EL (cell line): ENCODE measurements at regions not wholly inside any gene's neighbourhood (a gene's known extent, or its start where the extent isn't known, plus 50 kb on each side); places are given as distances from the start of the nearest gene placed in this dataset.
A peak's percentile ranks its signal among the peaks of the same experiment; 100 is the strongest.
"Not testable (repeated sequence)": the region's sequence is repeated elsewhere in the genome, so short reads cannot be mapped to it uniquely, and the experiment has no call there.

ENCODE experiments used
- DNase-seq: peaks from one replicate; pipeline ENCODE4 v3.0.0-alpha.2; 2016

DNA sequence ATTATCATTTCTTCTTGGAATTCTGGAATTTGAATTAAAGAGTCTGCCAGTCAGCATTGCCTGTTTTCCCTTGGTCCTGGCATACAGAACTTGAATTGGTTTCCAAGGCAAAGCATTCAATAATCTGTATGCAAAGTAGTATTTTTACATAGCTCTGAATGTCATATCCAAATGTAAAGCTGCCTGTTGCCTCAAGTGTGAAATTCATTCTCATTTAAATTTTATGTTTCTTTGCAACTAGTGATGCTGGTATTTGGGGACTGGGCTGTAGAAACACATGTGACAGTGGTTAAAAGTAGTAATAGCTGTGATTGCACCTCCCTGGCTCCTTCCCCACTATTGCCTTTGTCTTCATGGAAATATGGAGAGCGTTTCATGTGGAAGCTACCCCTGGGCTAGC is 743.9 kb upstream of the GOLIM4 start:
- no peak for DNase-seq

DNA sequence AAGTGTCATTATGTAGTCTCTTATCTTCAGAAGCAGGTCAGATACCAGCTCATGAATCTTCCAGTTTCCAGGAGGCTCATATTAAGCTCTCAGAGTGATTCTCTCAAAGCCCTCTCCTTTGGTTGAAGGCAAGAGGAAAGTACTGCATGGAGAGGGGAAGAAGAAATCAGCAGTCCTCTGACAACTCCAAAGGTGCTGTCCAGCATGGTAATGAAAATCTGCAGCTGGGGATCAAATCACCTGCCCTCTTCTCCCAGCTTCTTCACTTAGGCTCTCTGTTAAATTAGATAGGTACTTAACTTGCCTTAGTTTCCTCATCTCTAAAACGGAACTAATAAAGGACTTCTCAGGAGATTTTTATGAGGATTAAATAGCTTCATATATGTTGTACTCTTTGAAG is 738.8 kb upstream of the GOLIM4 start:
- no peak for DNase-seq

DNA sequence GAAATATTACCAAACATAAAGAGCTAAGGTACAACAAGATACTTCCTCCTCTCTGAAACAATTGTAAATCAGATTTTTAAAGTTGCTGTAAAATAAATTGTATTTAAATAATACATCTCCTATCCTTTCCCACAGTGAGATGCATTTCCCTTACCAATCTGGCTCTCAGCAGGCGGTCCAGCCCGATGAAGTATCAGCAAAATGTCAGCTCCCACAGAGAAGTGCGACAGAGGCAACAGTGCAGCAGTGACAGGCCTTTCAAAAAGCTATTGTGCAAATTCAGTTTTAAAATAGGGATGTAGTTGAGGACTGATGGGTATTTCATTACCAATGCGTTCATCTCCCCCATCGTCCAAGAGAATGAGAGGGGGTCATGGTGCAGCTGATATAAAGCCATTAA is 733.2 kb upstream of the GOLIM4 start:
- no peak for DNase-seq

DNA sequence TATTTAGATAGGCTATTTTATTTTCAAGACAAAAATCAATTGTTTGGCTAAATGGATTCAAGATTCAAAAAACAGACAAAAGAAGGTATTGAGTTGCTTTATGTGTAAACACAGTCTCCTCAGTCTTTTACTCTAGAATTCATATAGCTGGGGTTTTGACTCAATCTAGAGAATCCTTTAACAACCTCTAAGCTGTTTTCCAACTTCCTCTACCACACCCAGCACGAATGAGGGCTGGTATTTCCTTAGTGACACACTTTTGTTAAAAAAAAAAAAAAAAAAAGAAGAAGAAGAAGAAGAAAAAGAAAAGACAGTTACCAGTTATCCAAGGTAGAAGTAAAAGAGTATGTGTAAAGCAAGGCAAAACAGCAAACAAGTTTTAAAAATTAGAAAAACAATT is 732.8 kb upstream of the GOLIM4 start:
- DNase-seq, result no peak

DNA sequence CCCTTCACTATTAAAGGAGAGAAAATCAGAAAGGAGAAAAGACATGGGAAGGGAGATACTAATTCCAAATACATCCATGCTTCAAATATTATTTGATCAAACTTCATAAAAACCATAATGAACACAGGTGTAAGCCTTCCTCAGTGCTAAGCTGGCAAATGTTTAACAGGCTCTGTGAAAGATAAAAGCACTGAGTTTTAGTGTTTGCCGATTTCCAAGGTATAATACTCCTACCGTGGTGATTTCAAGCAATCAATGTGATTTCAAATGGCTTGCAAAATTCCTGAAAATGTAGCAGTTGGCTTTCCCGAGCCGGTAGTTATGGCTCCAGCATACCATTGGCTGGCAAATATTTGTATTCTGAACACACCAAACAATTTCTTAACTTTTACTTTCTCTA is 732.3 kb upstream of the GOLIM4 start:
- DNase-seq, result no peak

DNA sequence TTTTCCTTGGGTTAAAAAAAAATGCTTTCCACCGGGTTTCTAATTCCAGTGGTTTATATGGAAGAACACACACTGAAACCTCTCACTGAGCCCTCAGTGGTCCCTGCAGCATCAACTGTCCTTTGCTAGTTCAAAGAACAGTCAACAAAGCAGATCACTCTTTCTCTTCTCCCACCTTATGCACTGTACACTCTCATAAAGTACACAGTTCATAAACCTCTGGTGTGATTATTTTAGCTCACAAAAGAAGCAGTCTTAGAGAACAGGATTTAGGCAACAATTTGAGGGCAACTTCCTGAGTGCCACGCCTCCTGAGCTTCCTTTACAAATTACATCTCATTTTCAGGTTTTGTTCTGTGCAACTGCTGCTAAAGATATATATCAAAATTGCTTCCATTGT is 728.4 kb upstream of the GOLIM4 start:
- DNase-seq, result no peak

DNA sequence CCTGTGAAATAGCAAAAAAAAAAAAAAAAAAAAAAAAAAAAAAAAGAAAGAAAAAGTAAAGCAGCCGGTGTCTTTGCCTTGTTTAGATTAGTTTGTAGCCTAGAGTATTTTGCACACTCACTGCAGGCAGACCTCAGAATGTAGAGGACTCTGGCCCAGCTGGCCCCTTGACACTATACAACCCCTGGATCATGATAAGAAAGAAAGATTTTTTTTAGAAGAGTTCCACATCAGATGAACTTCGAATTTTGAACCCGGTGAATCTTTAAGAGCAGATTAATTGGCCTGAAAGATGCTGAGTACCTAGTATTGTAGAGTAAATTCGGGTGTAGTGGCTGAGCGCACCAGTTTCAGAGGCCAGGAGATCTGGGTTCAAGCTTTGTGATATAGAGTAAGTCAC is 727.7 kb upstream of the GOLIM4 start:
- DNase-seq, result no peak

DNA sequence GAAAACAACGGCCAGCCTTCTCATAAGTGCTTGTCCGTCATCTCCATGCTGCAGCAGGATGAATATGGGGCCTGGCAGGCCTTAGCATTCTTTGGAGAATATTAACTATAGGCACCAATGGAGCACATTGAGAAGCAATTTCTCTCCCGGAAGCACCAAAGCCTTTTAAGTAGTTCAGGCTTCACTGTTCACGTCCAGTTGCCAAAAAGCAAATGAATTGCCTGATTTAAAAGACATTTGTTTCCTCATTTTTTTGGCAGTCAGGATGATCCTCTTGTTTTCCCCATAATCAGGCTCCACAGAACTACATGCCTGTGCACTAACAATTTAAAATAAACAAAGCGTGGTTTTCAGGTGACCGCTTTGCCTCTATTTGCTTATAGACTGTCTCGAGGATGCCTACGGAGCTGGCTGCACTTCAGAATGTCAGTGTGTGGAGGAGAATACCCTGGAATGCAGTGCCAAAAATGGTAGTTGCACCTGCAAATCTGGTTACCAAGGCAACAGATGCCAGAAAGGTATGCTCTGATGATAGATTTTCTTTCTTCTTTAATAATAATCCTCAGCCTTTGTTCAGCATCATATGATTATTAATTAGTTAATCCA is 725.2 kb upstream of the GOLIM4 start:
- no peak for DNase-seq

DNA sequence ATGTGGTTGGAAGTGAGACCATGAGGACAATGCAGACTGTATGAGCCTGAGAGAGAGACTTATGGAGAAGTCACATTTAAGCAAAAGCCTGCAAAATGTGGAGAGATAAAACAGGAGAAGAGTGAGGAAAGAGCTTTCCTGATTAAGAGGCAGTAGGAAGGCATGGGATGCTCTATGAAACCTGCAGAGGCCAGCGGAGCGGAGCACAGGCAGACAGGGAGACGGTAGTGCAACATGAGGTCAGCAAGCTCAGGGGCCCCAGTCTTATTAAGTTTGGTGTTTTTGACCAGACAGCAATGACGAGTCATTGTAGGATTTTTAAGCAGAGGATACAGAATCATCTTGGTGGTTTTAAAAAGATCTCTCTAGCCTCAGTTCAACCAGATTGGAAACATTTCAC is 721.5 kb upstream of the GOLIM4 start:
- DNase-seq, result no peak

DNA sequence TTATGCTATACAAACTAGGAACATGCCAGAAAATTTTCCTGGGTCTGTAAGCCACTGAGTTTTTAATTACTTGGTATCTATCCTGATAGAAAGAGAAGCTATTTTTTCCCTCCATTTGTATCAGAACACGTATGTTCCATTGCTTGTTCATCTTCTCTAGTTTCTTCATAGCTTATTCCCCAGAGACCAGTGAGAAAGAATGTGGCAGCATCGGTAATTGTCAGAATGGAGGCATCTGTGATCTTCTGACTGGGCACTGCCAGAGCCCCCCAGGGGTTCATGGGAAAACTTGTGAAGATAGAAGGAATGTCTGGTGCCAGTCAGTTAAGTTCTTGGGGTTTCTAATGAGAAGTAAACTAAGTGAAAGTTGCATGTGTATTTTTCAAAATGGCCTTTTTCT is 720.2 kb upstream of the GOLIM4 start:
- DNase-seq, result no peak

DNA sequence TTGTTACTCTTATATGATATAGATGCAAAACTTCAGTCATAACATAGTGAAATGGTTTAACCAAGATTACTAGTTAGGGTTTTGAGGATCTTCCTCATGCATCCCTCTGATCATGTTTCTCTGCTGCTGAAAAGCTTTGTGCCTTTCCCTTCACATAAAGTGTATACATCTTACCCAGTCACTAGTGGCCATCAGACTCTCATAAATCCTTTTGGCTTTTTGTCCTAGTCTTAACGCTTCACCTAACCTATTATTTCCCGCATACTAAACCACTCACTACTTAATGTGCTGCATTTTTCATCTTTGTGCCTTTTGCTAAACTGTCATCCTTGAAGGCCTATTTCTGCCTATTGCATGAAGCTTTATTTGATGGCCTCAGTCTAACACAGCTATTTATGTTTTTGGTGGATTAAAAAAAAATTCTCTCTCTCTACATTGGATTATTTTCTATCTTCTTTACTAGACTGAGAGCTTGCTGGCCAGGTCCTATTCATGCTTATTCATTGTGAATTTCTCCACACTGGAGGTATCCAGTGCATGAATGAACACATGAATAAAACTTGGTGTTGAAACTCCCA is 717.6 kb upstream of the GOLIM4 start:
- no peak for DNase-seq

DNA sequence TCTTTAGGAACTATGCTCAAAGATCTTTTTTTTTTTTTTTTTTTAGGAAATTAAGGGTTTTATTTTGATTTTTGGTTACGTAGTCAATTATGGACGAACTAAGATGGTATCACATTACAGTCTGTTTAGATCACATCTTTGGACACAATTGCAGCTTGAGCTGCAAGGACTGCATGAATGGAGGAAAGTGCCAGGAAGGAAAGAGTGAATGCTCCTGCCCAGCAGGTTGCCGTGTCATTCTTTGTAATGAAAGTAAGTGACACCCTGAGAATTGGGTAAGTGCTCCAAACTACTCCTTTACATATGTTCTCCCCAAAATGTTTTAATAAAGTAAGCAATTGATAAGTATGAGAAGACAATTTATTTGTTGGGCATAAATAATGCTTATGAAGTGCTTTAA is 716.5 kb upstream of the GOLIM4 start:
- DNase-seq, result no peak

DNA sequence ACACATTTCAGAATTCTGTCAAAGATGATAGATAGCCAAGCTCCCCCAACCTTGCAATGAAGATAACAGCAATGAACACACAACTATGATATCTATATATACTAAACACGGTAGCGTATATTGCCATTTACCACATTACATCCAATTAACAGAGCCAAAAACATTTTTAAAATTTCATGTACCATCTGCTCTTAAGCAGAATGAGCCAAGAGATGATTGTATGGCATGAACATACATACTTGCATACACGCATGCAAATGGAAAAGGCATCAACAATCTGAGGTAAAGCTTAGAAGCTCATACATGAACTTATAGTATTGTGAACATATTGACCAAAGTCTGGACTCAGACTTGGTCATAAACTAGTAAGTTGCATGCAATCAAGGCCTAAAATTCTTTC is 712.9 kb upstream of the GOLIM4 start:
- DNase-seq, result no peak

DNA sequence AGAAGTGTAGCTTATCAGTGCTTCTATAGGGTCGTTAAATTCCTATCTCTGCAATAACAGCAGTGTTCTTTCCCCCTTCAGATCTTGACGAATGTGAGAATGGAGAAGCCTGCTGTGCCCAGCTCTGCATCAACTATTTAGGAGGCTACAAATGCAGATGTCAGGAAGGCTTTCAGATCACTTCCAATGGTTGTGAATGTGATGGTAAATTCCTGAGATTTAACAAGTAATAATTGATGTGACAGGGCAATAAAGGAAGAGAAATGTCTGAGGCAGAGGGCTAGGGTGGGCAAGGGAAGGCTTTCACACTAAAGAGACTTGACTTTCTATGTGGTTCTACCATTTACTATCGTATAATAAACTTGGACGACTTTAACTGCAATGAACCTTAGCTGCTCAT is 711.7 kb upstream of the GOLIM4 start:
- DNase-seq, result no peak

DNA sequence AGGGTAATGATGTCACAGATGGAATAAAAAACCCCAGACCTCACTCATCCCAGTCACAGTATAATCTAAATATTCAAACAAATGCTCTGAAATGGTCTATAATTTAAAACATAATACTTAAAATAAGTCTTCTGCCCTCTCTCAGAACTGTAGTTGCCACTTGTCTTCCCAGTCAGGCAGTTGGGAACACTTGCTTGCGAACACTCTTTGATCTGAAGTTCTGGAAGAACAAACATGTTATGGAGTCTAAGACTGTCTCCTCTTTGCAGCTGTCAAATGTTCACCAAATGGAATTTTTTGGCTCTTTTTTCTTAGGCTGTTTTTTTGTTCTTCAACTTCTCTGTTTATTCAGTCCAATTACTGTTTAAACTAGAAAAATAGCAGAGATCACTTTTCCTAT is 711.1 kb upstream of the GOLIM4 start:
- DNase-seq, result no peak

DNA sequence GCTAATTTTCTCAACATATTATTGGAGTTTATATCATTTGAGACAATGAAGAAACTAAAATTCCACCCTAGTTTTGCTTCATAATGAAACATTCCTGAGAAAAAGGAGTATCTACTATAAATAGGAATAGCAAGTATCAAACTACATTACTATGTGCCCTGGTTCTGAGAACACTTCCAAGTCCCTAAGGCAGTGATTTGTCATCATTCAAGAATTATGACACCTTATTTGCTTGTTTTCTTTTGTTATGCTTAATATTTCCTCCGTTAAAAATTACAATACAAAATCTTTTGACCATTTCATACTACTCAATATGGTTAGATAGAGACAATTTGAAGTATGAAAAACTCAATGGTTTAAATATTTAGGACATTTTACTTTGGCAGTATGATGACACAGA is 707.8 kb upstream of the GOLIM4 start:
- DNase-seq, result peak; percentile 59

DNA sequence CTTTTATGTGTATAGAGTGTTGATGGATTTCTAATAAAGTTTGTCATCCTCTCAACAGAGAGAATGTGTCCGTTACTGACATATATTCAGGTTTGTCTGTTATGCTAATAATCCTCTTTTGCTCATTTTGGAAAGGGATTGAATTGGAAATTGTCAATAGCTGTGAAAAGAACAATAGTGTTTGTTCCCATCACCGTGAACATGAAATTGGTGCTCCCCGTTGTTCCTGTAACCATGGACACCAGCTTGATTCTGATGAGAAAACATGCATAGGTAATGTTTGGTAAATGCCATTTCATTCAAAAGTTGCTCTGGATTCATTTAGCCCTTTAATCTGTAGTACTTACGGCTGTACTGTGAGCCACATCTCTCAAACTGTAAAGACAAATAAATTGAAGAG is 707.0 kb upstream of the GOLIM4 start:
- no peak for DNase-seq

DNA sequence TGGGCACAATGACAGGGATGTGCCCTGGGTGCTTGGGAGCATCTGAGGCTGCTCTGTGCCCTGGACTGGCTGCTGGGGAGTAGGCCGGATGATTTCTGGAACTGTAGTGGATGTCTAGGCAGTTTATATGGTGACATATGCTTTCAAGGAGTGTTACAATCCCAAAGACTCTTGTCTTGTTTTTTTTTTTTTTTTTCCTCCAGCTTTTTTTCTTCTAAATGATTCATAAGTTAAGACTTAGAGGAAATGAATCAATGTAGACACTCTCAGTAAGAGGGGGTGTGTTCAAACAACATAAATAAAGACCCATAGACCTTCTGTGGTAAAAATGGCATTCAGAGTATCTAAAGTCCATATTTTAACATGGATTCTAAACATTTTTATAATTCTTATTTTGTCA is 706.1 kb upstream of the GOLIM4 start:
- peak; percentile 84 for DNase-seq

DNA sequence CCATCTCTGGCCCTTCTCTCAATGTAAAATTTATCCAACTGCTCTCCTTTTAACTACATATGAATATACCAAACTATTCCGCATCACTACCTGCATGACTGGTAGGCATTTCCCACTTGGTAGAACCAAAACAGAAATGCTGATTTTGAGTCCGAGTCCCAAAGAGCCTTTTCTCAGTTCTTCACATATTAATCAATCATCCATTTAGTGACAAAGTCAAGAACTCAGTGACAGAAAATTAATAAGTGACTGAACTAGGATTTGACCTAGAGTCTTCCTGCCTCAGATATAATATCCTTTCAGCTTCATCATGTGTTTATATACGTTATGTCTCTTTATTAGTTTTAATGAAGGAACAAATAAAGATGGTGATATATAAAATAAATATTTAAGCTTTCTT is 700.6 kb upstream of the GOLIM4 start:
- DNase-seq, result no peak

DNA sequence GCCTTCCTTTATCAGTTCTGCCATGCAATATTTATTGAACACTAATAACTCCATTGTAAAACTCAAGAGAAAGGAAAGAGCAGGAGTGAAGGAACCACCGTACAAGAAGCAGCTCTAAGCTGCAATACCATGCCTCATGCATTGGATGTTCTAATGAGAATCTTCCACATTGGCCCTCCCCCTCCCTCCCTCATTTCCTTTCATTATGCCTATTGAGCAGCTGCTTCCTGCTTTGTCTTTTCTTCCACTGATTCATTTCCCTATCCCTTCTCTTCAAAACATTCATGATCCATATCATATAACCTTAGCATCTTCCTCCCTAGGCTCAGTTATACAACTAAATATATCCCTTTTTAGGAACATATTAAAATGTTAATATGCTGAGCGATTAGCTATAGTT is 698.7 kb upstream of the GOLIM4 start:
- DNase-seq, result no peak

DNA sequence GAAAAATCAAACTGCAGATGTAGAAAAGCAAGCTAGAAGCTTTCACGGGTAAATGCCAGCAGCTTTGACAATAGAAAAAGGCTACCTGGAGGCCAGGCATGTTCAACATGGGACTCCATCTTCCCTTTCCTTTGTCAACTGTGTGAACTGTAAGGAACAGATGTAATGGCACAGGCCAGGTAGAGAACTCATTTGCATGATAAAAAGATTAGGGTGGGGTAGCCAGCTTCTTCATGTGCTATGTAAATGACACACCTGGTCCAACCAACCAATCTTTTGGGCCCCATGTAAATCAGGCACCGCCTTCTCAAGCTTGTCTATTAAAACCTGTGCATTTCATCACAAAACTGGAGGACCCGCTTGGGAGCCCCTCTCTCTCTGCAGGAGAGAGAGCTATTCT is 686.5 kb upstream of the GOLIM4 start:
- DNase-seq, result no peak

DNA sequence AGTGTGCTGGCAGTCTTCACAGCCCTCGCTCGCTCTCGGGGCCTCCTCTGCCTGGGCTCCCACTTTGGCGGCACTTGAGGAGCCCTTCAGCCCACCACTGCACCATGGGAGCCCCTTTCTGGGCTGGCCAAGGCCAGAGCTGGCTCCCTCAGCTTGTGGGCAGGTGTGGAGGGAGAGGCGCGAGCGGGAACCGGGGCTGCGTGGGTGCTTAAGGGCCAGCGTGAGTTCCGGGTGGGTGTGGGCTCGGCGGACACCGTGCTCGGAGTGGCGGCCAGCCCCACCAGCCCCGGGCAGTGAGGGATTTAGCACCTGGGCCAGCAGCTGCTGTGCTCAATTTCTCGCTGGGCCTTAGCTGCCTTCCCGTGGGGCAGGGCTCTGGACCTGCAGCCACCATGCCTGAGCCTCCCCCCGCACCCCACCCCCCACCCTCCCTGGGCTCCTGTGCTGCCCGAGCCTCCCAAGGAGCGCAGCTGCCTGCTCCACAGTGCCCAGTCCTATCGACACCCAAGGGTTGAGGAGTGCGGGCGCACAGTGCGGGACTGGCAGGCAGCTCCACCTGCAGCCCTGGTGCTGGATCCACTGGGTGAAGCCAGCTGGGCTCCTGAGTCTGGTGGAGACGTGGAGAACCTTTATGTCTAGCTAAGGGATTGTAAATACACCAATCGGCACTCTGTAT is 684.4 kb upstream of the GOLIM4 start:
- DNase-seq, result not testable (repeated sequence)

DNA sequence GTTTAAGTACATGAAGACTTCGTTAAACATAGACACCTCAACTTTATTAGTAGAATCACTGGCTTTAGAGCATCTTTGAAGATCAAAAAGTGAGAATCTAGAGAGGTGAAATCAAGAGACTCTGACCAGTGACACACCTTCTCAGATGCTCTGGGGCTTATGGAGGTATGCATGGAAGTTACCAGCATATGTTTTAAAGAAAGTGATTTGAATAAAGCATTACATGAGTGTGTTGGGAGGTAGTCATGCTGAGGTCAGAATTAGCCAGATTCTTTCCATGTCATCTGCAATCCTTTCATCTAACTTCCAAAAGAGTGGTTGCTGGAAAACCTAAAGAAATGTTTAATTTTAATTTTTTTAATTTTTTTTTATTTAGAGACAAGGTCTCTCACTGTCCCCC is 658.0 kb upstream of the GOLIM4 start:
- DNase-seq, result no peak

DNA sequence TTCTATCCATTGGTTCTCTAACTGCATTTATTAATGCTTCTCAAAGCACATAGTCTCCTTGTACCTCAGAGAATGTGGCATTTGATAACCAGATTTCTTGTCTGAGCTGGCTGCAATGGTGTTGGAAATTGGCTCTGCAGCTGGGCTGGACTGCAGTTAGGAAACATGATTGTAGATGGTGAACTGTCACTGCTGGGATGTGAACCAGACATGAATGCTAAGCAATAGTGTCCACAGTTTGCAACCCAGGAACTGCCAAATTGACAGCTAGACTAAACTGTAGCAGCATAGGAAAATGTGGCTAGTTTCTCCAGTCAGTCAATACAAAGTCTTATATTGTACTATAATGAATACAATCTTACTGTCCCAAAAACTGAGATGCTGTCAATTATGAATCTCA is 656.6 kb upstream of the GOLIM4 start:
- DNase-seq, result no peak

DNA sequence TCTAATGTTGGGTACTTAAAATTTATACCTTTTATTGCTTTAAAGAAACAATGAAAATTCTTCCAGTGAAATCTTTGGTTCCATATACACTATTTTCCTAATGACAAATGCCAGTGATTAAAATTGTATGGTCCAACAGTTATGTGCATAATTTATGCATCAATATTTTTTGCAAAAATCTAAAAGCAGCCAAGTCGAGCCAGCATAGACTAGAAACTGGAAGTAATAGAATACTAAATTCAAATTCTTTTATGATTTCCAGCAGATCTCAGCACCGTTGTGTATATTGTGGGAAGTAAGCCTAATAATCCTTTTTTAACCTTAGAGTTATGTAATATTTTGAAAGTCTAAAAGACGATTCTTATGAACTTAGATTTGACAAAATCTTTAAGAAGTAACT is 652.0 kb upstream of the GOLIM4 start:
- no peak for DNase-seq
